ENCODE measurements at regions not wholly inside any gene's neighbourhood (a gene's known extent, or its start where the extent isn't known, plus 50 kb on each side); places are given as distances from the start of the nearest gene placed in this dataset.

DNA sequence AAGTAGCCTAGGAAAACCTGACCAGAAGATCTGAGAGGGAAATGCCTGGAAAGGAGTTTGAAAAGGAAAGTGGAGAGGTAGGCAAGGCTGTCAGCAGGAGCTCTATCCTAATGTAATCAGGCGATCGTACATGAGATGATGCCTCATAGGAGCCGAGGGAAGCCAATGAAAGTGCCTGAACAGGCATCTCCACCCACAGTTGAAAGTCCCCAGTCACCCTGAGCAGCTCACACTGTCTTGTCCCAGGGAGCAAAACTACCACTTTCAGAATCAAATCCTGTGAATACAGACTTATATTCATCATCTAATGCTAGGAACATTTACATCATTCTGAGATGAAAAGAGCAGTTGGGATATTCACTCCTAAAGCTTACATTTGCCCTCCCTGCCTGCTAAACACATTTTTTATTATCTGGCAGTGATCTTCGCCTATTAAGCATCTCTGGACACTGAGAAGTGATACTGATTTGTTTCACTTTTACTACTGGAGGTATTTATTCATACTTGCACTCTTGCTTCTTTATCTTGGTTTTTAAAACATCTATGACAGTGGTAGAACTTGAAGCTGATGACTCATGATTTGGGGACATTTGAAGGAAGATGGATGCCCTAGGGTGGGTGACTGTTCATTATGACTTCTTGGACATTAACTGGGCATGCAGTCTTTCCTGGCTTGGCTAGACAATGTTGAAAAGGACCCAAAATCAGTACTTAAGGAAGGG lies 221.6 kb downstream of the SEC16B start:
- TF ChIP-seq, protein P1, sequence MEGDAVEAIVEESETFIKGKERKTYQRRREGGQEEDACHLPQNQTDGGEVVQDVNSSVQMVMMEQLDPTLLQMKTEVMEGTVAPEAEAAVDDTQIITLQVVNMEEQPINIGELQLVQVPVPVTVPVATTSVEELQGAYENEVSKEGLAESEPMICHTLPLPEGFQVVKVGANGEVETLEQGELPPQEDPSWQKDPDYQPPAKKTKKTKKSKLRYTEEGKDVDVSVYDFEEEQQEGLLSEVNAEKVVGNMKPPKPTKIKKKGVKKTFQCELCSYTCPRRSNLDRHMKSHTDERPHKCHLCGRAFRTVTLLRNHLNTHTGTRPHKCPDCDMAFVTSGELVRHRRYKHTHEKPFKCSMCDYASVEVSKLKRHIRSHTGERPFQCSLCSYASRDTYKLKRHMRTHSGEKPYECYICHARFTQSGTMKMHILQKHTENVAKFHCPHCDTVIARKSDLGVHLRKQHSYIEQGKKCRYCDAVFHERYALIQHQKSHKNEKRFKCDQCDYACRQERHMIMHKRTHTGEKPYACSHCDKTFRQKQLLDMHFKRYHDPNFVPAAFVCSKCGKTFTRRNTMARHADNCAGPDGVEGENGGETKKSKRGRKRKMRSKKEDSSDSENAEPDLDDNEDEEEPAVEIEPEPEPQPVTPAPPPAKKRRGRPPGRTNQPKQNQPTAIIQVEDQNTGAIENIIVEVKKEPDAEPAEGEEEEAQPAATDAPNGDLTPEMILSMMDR (conservative IDR thresholded peaks at IDR 0.05), result no peak
- Mint-ChIP-seq H3K4me1 (ENCODE audit: unreplicated experiment) (peaks cover 6% of the 10 kb centered on the region), H3K27ac (no peak overlapping the region), H3K36me3 (no peaks in the 10 kb centered on the region), H3K4me3 (no peak overlapping the region), H3K9me3 (no peaks in the 10 kb centered on the region), H3K27me3 (no peaks in the 10 kb centered on the region)
- no peak for DNase-seq (ENCODE audit: extremely low spot score, unreplicated experiment)

DNA sequence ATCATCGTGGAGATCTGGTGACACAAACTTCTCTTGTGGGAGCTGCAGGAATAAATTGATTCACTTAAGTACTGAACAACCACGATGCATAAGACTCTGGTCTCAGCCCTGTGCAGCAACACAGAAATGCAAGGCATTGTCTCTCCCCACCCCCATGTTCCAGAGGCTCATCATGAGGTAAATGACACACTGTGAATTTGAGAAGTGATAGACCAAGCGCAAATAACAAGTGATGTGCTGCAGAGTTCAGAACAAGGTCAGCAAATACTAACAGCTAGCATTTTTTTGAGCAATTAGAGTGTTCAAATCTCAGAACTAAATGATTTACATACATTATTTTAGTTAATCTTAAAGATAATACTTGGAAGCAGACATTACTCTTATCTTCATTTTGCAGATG lies 223.7 kb downstream of the SEC16B start:
- Mint-ChIP-seq H3K27ac (no peak overlapping the region), H3K27me3 (no peaks in the 10 kb centered on the region), H3K36me3 (no peaks in the 10 kb centered on the region), H3K4me3 (no peak overlapping the region), H3K9me3 (no peaks in the 10 kb centered on the region), H3K4me1 (ENCODE audit: unreplicated experiment) (peaks cover 9% of the 10 kb centered on the region)
- TF ChIP-seq, protein P1 (conservative IDR thresholded peaks at IDR 0.05), result no peak
- DNase-seq (ENCODE audit: extremely low spot score, unreplicated experiment), result no peak

DNA sequence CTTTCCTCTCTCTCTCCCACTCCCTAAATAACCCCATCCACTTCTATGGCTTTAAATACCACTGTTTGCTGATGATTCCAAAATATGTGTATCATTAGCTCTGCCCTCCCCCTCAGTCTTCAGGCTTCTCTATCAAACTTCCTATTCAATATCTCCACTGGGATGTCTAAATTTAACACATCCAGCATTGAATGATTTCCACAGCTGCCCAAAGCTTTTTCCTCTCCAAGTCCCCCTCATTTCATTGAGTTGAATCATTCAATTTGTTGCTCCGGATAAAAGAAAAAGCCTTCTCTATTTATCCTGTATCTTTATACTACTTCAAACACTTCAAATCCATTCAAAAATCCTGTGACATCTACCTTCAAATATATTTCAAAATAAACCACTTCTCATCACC lies 225.0 kb downstream of the SEC16B start:
- Mint-ChIP-seq H3K4me3 (no peak overlapping the region), H3K9me3 (no peaks in the 10 kb centered on the region), H3K27ac (no peak overlapping the region), H3K27me3 (no peaks in the 10 kb centered on the region), H3K4me1 (ENCODE audit: unreplicated experiment) (peaks cover 9% of the 10 kb centered on the region), H3K36me3 (no peaks in the 10 kb centered on the region)
- TF ChIP-seq, protein P1 (conservative IDR thresholded peaks at IDR 0.05), result no peak
- DNase-seq (ENCODE audit: extremely low spot score, unreplicated experiment), result no peak

DNA sequence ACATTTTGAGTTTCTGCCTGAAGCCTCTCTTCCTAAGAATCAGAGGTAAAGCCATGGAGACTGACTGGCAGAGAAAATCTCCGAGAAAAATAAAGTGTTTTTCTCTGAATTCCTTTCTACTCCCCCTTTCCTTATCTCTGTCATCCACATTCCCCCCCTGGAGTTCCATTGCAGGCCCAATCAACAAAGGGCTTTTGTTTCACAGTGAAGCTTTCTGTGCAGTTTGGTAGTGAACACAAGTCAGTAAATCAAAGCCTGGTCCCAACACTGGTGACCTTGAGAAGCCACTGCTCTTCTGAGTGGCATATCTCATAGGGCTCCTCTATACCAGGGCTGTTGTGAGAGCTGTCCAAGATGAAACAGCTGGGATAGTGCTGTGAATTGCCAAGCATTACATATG lies 228.4 kb downstream of the SEC16B start:
- Mint-ChIP-seq H3K36me3 (no peaks in the 10 kb centered on the region), H3K4me3 (no peak overlapping the region), H3K9me3 (no peaks in the 10 kb centered on the region), H3K27me3 (peaks cover 3% of the 10 kb centered on the region), H3K4me1 (ENCODE audit: unreplicated experiment) (peaks cover 9% of the 10 kb centered on the region), H3K27ac (no peak overlapping the region)
- no peak for DNase-seq (ENCODE audit: extremely low spot score, unreplicated experiment)
- TF ChIP-seq, protein P1 (conservative IDR thresholded peaks at IDR 0.05), result no peak

DNA sequence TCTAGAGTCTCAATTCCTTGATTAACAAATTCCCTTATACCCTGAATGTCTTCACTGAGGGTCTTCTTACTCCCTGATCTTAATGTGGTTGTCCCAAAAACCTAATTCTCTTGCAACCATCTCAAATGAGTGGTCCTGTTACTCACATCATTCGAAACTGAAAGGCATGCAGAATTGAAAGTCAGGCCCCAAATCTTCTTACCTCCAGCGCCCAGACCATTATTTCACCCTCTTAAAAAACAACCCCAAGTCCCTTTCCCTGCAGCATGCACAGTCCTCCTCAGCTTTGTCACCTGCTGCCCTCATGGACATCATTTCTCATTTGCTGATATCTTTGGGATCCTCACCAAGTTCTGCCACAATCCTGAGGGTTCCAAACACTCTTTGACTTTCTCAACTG lies 230.1 kb downstream of the SEC16B start:
- TF ChIP-seq, protein P1 (conservative IDR thresholded peaks at IDR 0.05), result no peak
- H3K27ac Mint-ChIP-seq, result no peak overlapping the region

More for the DNA sequence above, 230.1 kb downstream of the SEC16B start:
- DNase-seq (ENCODE audit: extremely low spot score, unreplicated experiment), result no peak
- Mint-ChIP-seq H3K4me3 (no peak overlapping the region), H3K9me3 (no peaks in the 10 kb centered on the region), H3K36me3 (no peaks in the 10 kb centered on the region), H3K4me1 (ENCODE audit: unreplicated experiment) (peaks cover 4% of the 10 kb centered on the region), H3K27me3 (peaks cover 3% of the 10 kb centered on the region)
